ENCODE measurements at regions not wholly inside any gene's neighbourhood (a gene's known extent, or its start where the extent isn't known, plus 50 kb on each side); places are given as distances from the start of the nearest gene placed in this dataset.
A peak's percentile ranks its signal among the peaks of the same experiment; 100 is the strongest.

DNA sequence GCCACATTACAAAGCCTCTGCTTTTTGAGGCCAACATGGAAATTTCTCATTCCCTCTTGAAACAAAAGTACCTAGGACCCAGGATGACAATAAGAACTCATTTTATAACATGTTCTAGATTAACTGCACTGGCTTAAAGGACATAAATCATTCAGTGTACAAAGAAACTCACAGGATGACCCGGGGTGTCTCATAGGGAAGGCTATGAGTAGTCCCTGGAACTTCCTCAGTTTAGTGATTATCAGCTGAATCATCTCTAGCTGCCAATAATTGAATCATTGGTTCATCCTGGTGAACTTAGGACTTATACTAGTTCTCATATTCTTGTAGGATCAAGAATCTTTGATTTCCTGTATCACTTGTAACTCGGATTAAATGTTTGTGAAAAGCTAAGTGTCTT lies 95.8 kb upstream of the WDR1 start:
- DNase-seq (ENCODE audit: low read depth in 2 of 2) = peak in 1 of 2 donors; percentile 23
- H3K4me3 ChIP-seq (replicated peaks in 1 of 2; ENCODE audit: low read depth in 2 of 2, low read length in 2 of 2) = no peak overlapping the region
- TF ChIP-seq, protein P1, sequence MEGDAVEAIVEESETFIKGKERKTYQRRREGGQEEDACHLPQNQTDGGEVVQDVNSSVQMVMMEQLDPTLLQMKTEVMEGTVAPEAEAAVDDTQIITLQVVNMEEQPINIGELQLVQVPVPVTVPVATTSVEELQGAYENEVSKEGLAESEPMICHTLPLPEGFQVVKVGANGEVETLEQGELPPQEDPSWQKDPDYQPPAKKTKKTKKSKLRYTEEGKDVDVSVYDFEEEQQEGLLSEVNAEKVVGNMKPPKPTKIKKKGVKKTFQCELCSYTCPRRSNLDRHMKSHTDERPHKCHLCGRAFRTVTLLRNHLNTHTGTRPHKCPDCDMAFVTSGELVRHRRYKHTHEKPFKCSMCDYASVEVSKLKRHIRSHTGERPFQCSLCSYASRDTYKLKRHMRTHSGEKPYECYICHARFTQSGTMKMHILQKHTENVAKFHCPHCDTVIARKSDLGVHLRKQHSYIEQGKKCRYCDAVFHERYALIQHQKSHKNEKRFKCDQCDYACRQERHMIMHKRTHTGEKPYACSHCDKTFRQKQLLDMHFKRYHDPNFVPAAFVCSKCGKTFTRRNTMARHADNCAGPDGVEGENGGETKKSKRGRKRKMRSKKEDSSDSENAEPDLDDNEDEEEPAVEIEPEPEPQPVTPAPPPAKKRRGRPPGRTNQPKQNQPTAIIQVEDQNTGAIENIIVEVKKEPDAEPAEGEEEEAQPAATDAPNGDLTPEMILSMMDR (IDR thresholded peaks at IDR 0.05; ENCODE audit: low read depth, low read length) = no peak

DNA sequence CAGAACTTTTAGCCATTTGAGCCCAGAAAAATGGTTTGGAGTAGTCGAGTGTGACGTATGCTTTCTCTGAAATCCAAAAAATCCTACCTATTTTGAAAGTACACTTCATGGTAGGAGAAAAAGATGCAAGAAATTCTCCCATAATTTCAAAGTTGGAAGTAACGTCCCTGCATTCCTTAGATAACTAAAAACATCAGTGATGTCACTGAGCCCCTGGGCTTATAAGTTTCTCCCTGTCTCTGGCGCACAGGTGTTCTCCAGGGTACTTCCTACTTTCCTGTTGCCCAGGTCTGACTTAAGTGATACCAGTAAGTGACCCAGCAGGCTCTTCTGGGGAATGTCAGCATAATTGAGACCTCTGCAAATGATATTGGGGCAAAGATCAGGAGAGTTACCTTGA lies 90.5 kb upstream of the WDR1 start:
- DNase-seq (ENCODE audit: low read depth in 2 of 2) = no peak
- TF ChIP-seq, protein P1 (IDR thresholded peaks at IDR 0.05; ENCODE audit: low read depth, low read length) = no peak
- no peak overlapping the region for H3K4me3 ChIP-seq (replicated peaks in 1 of 2; ENCODE audit: low read depth in 2 of 2, low read length in 2 of 2)

DNA sequence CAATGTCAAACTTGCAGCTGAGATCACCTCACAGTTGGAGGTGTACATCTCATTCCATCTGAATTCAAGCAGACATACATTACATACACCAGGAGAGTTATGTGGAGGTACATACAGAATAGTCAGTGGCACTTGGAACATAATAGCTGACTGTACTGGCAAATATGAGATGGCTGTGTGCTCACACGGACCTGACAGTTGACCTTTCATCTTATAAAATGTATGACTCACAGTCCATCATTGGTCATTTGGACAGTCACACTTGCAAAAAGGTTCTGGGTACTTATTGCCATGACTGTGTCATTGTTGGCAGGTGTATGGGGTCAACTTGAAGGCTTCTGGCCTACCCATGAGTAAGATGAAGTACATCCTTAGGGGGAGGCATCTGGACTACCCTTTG lies 88.6 kb upstream of the WDR1 start:
- H3K4me3 ChIP-seq (replicated peaks in 1 of 2; ENCODE audit: low read depth in 2 of 2, low read length in 2 of 2) = no peak overlapping the region
- DNase-seq (ENCODE audit: low read depth in 2 of 2) = peak; percentile 11 to 55
- TF ChIP-seq, protein P1 (IDR thresholded peaks at IDR 0.05; ENCODE audit: low read depth, low read length) = no peak

DNA sequence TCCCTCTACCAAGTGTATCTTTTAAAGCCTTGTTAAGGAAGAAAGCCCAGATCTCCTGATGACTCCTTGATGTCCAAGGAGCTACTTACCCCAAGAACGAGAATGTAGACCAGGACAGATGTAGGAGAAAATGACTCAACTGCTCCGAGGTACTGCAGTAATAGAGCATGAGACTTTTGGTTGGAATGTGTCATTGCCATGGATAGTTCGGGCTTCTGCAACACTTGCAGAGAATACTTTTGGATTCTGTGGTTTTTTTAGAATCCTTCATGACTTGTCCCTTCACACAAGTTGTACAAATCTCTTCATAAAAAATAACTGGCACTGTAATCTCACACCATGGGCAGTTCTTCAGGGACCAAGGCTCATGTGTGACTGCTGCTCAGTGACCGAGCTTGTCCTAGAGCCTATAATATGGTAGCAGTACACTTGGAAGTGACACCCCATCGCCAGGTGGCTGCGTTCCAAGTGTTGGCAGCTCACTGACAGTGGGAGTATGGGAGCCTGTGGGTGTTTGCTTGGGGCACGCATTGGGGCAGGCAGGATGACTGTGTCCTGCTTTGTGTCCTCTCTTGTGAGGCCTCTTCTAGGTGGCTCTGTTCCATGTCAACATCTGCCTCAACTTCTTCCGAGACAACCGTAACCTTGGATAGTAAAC lies 87.9 kb upstream of the WDR1 start:
- TF ChIP-seq, protein P1 (IDR thresholded peaks at IDR 0.05; ENCODE audit: low read depth, low read length) = no peak
- DNase-seq (ENCODE audit: low read depth in 2 of 2) = peak; percentile 23 to 74
- no peak overlapping the region for H3K4me3 ChIP-seq (replicated peaks in 1 of 2; ENCODE audit: low read depth in 2 of 2, low read length in 2 of 2)

DNA sequence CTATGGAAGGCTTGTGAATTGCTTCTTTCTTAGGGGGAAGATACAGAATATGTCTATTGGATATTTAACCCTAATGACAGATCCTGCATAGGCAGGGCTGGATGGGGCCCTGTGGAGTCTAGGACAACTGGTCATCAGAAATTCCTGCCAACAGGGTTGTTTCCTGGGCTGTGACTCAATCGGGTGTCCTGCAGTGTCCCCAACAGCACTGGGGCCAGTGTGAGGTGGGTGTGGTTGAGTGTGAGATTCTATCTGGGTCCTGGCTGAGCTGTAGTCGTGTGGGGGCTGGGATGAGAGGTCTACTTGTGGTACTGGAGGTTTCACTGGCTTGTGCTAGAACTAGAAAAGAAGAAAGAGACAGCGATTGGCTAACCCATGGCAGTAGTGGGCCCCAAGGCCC lies 87.3 kb upstream of the WDR1 start:
- no peak overlapping the region for H3K4me3 ChIP-seq (replicated peaks in 1 of 2; ENCODE audit: low read depth in 2 of 2, low read length in 2 of 2)
- DNase-seq (ENCODE audit: low read depth in 2 of 2) = no peak
- TF ChIP-seq, protein P1 (IDR thresholded peaks at IDR 0.05; ENCODE audit: low read depth, low read length) = no peak

- DNase-seq (ENCODE audit: low read depth in 2 of 2) = no peak
- no peak overlapping the region for H3K4me3 ChIP-seq (replicated peaks in 1 of 2; ENCODE audit: low read depth in 2 of 2, low read length in 2 of 2)
- TF ChIP-seq, protein P1 (IDR thresholded peaks at IDR 0.05; ENCODE audit: low read depth, low read length) = no peak
Measured at GRCh38 chr4:10201381-10202223, 85.0 kb upstream of the WDR1 start.
